ENCODE measurements at regions not wholly inside any gene's neighbourhood (a gene's known extent, or its start where the extent isn't known, plus 50 kb on each side); places are given as distances from the start of the nearest gene placed in this dataset.

DNA sequence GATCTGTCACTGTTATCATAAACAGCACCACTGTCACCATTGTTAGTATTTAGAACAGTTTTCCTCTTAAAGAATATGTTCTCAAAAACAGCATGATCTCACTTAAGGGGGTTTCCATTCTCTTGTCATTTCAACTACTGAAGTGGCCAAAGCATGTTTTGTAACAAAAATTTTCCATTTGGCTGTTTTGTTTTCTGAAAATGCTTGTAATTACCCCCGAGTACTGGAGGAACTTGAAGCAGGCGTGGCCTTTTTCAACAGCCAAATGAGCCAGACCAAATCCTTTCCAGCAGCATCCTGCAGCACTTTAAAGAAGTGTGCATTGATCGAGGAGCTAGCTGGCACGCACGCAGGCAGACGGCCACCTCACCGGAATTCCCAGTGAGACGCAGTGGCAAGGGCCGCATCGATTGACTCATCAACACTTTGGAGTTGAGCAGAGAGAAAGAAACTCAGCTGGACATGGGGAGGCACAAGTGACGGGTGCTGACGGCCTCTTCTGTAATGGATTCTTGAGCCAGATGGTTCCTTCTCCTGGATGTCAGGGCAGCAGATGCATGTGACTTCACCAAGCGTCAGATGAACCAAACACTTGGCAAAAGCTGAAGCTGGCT, 234.3 kb upstream of the IGF1R start:
- no peak overlapping the region for H3K4me3 ChIP-seq
- TF ChIP-seq CTCF (IDR thresholded peaks at IDR 0.05): no peak
- intact Hi-C loops (cut with DNase I): loop anchor here in 1 of 10 donors (10.0 kb wide), 1 partner anchor 519 kb away; no protein-coding TSS in a partner anchor
- no peaks in the 10 kb centered on the region for H3K4me1 ChIP-seq
- peaks cover 0 to 12% (median 6%) of the 10 kb centered on the region in 7 donors for H3K27me3 ChIP-seq
- peaks cover 0 to 16% (median 0%) of the 10 kb centered on the region in 11 donors for H3K9me3 ChIP-seq
- H3K27ac ChIP-seq: peak overlapping the region in 2 of 10 donors; percentile 10 to 73
- ATAC-seq (peak in 4 of 8 donors; percentile 28 to 64 (median 40)), DNase-seq (peak in 1 of 2 donors; percentile 37)
- H3K36me3 ChIP-seq: no peaks in the 10 kb centered on the region
- 59 to 64% methylated on average over 13 of the region's 13 CpGs for WGBS, 2 donors

GRCh38 chr15:98416222-98416855, 232.0 kb upstream of the IGF1R start:
- peaks cover 2 to 10% (median 5%) of the 10 kb centered on the region in 9 donors for H3K4me1 ChIP-seq
- H3K27ac ChIP-seq: peak overlapping the region in 1 of 10 donors; percentile 27
- DNase-seq: no peak
- peaks cover 5 to 29% (median 20%) of the 10 kb centered on the region in 7 donors for H3K27me3 ChIP-seq
- no peak overlapping the region for H3K4me3 ChIP-seq
- no peak for TF ChIP-seq CTCF (IDR thresholded peaks at IDR 0.05)
- 69 to 72% methylated on average over 8 of the region's 8 CpGs for WGBS, 2 donors
- intact Hi-C loops (cut with DNase I): loop anchor here in 1 of 10 donors (10.0 kb wide), 1 partner anchor 522 kb away; no protein-coding TSS in a partner anchor
- peak in 3 of 8 donors; percentile 5 to 37 (median 10) for ATAC-seq
- no peaks in the 10 kb centered on the region for H3K36me3 ChIP-seq
- H3K9me3 ChIP-seq: peaks cover 0 to 6% (median 0%) of the 10 kb centered on the region in 11 donors

GRCh38 chr15:98417346-98417745, 231.0 kb upstream of the IGF1R start:
- H3K36me3 ChIP-seq: no peaks in the 10 kb centered on the region
- H3K4me3 ChIP-seq: no peak overlapping the region
- intact Hi-C loops (cut with DNase I): loop anchor here in 1 of 10 donors (10.0 kb wide), 1 partner anchor 523 kb away; no protein-coding TSS in a partner anchor
- ATAC-seq (no peak), DNase-seq (no peak)
- H3K4me1 ChIP-seq: peaks cover 7 to 18% (median 12%) of the 10 kb centered on the region in 9 donors
- no peak for TF ChIP-seq CTCF (IDR thresholded peaks at IDR 0.05)
- WGBS, 2 donors: 83 to 88% methylated on average over 12 of the region's 12 CpGs
- peaks cover 0 to 6% (median 0%) of the 10 kb centered on the region in 11 donors for H3K9me3 ChIP-seq
- H3K27me3 ChIP-seq: peaks cover 6 to 39% (median 30%) of the 10 kb centered on the region in 7 donors
- no peak overlapping the region for H3K27ac ChIP-seq

DNA sequence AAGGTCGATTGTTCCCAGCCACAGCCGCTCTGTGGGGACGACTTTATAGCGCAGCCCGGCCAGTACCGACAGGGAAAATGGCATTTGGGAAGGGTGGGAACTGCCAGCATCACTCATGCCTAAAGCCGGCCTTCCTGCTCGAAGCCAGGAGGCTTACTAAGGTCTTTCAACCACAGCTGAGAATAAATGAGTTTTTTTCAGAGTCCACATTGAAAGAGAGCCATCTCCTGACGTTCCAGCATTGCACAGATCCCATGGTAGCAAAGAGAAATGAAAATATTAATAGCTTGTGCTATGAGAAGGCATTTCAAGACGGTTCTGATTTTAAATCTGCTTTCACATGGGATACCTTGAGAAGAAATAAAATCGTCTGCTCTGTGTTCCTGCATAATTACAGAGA, 230.2 kb upstream of the IGF1R start:
- no peaks in the 10 kb centered on the region for H3K36me3 ChIP-seq
- peaks cover 6 to 47% (median 38%) of the 10 kb centered on the region in 7 donors for H3K27me3 ChIP-seq
- no peak for TF ChIP-seq CTCF (IDR thresholded peaks at IDR 0.05)
- intact Hi-C loops (cut with DNase I): loop anchor here in 1 of 10 donors (10.0 kb wide), 1 partner anchor 523 kb away; no protein-coding TSS in a partner anchor
- no peak for DNase-seq
- H3K4me3 ChIP-seq: no peak overlapping the region
- H3K4me1 ChIP-seq: peaks cover 7 to 18% (median 12%) of the 10 kb centered on the region in 9 donors
- H3K27ac ChIP-seq: no peak overlapping the region
- H3K9me3 ChIP-seq: peaks cover 0 to 2% (median 0%) of the 10 kb centered on the region in 11 donors
- 71 to 73% methylated on average over 11 of the region's 11 CpGs for WGBS, 2 donors
- no peak for ATAC-seq

Data from heart right ventricle (tissue), 16 donors.